SU-DHL-6 (cell line): ENCODE measurements at regions not wholly inside any gene's neighbourhood (a gene's known extent, or its start where the extent isn't known, plus 50 kb on each side); places are given as distances from the start of the nearest gene placed in this dataset.

Experiments used
- H2AFZ ChIP-seq: fragments of 200-600 bp; sonication (generic); 2 replicates; pipeline ENCODE4 v1.6.1; 2014; ENCODE audit warnings: low read depth, mild to moderate bottlenecking, moderate library complexity, mixed read lengths, antibody characterized with exemption, low read length; ENCODE audit not compliant: severe bottlenecking
- H3F3A ChIP-seq: fragments of 200-600 bp; shearing (Covaris generic); 2 replicates; pipeline ENCODE4 v1.6.0; 2016; ENCODE audit warnings: antibody characterized with exemption, mild to moderate bottlenecking; ENCODE audit not compliant: insufficient read depth
- H3K27ac ChIP-seq: fragments of 200-600 bp; sonication (generic); 2 replicates; pipeline ENCODE4 v1.5.1; 2016; ENCODE audit warnings: low read depth, mild to moderate bottlenecking, low read length, moderate library complexity, mixed read lengths
- H3K27me3 ChIP-seq: fragments of 200-600 bp; sonication (generic), shearing (Covaris generic); 2 replicates; pipeline ENCODE4 v1.6.0; 2014; ENCODE audit warnings: mild to moderate bottlenecking, low read length
- H3K36me3 ChIP-seq: fragments of 200-600 bp; sonication (generic); 2 replicates; pipeline ENCODE4 v1.6.1; 2014; ENCODE audit warnings: mild to moderate bottlenecking, low read length, mixed read lengths
- H3K4me2 ChIP-seq: fragments of 300-600, 200-600 bp; shearing (Covaris generic), sonication (generic); 2 replicates; pipeline ENCODE4 v1.6.0; 2014; ENCODE audit warnings: low read length, low read depth, mild to moderate bottlenecking; ENCODE audit not compliant: poor library complexity, severe bottlenecking
- H3K4me3 ChIP-seq: fragments of 200-600 bp; sonication (generic); 2 replicates; pipeline ENCODE4 v1.5.1; 2014; ENCODE audit warnings: antibody characterized with exemption, low read length, mild to moderate bottlenecking, mixed read lengths; ENCODE audit not compliant: insufficient read depth, poor library complexity, severe bottlenecking
- H3K79me2 ChIP-seq: fragments of 200-600 bp; sonication (generic); 2 replicates; pipeline ENCODE4 v1.6.1; 2014; ENCODE audit warnings: mild to moderate bottlenecking, low read length, moderate library complexity; ENCODE audit not compliant: insufficient read depth
- H3K9ac ChIP-seq: fragments of 200-600 bp; sonication (generic); 2 replicates; pipeline ENCODE4 v1.7.0; 2014; ENCODE audit warnings: mild to moderate bottlenecking, low read length
- H3K9me2 ChIP-seq: fragments of 200-600 bp; sonication (generic); replicated peaks from 2 replicates; pipeline ENCODE4 v1.6.1; 2014; ENCODE audit warnings: low read length; ENCODE audit not compliant: insufficient read depth
- H3K9me3 ChIP-seq: fragments of 200-600 bp; sonication (generic); 2 replicates; pipeline ENCODE4 v1.6.1; 2014; ENCODE audit warnings: low read length, mixed read lengths; ENCODE audit not compliant: insufficient read depth
- H4K20me1 ChIP-seq: fragments of 200-600 bp; sonication (generic); 2 replicates; pipeline ENCODE4 v1.6.1; 2014; ENCODE audit warnings: low read depth, mild to moderate bottlenecking, antibody characterized with exemption, low read length, moderate library complexity, mixed read lengths
- EZH2phosphoT487 ChIP-seq: fragments of 200-600 bp; sonication (generic), shearing (Covaris generic); conservative IDR thresholded peaks from 2 replicates; pipeline ENCODE4 v1.6.1; 2018; ENCODE audit warnings: mild to moderate bottlenecking, antibody characterized with exemption, low read length, moderate library complexity, mixed read lengths
- TF ChIP-seq, protein P1 (sequence below): fragments of 200-600 bp; sonication (generic); IDR thresholded peaks from one replicate; pipeline ENCODE4 v1.5.1; 2017; ENCODE audit warnings: antibody characterized with exemption, mild to moderate bottlenecking, low read length, moderate library complexity; ENCODE audit not compliant: insufficient read depth, poor library complexity, severe bottlenecking

- H3F3A ChIP-seq, result no peaks in the 10 kb centered on the region
- H4K20me1 ChIP-seq, result no peaks in the 10 kb centered on the region
- no peak overlapping the region for H3K4me3 ChIP-seq
- H3K27me3 ChIP-seq, result no peaks in the 10 kb centered on the region
- H3K27ac ChIP-seq, result no peak overlapping the region
- H2AFZ ChIP-seq, result no peak overlapping the region
- H3K4me2 ChIP-seq, result no peak overlapping the region
- no peaks in the 10 kb centered on the region for H3K9me3 ChIP-seq
- no peak for TF ChIP-seq EZH2phosphoT487
- TF ChIP-seq, protein P1, sequence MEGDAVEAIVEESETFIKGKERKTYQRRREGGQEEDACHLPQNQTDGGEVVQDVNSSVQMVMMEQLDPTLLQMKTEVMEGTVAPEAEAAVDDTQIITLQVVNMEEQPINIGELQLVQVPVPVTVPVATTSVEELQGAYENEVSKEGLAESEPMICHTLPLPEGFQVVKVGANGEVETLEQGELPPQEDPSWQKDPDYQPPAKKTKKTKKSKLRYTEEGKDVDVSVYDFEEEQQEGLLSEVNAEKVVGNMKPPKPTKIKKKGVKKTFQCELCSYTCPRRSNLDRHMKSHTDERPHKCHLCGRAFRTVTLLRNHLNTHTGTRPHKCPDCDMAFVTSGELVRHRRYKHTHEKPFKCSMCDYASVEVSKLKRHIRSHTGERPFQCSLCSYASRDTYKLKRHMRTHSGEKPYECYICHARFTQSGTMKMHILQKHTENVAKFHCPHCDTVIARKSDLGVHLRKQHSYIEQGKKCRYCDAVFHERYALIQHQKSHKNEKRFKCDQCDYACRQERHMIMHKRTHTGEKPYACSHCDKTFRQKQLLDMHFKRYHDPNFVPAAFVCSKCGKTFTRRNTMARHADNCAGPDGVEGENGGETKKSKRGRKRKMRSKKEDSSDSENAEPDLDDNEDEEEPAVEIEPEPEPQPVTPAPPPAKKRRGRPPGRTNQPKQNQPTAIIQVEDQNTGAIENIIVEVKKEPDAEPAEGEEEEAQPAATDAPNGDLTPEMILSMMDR, result no peak
- H3K9ac ChIP-seq, result no peak overlapping the region
- H3K9me2 ChIP-seq, result no peaks in the 10 kb centered on the region
- no peaks in the 10 kb centered on the region for H3K36me3 ChIP-seq
- no peaks in the 10 kb centered on the region for H3K79me2 ChIP-seq
These were observed 1754.1 kb downstream of the C4orf33 start for GRCh38 chr4:130850019-130850524.

DNA sequence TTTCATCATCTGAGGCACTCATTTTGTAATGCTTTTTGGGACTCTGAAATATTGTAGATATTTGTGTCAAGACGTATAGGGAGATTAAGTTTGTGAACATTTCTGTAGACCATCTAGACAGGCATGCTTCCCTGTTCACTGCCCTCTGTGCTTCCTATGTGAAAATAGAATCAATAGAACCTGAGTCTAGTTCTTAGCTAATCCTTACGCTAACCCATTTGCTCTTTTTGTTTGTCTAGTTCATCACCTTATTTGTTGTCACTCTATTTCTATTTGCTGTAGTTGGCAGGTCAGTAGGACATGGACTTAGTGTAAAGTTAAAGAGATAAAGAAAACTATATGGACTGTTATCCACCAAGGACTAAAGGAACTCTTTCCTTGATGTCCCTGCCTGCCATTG is 1755.2 kb downstream of the C4orf33 start:
- no peaks in the 10 kb centered on the region for H3K9me2 ChIP-seq
- TF ChIP-seq EZH2phosphoT487, result no peak
- no peak overlapping the region for H3K27ac ChIP-seq
- no peak overlapping the region for H3K4me3 ChIP-seq
- no peaks in the 10 kb centered on the region for H4K20me1 ChIP-seq
- no peak overlapping the region for H3K4me2 ChIP-seq
- no peaks in the 10 kb centered on the region for H3F3A ChIP-seq
- H3K27me3 ChIP-seq, result no peaks in the 10 kb centered on the region
- H3K36me3 ChIP-seq, result no peaks in the 10 kb centered on the region
- H3K79me2 ChIP-seq, result no peaks in the 10 kb centered on the region
- H3K9me3 ChIP-seq, result no peaks in the 10 kb centered on the region
- H2AFZ ChIP-seq, result no peak overlapping the region
- H3K9ac ChIP-seq, result no peak overlapping the region

- H3K9me2 ChIP-seq, result no peaks in the 10 kb centered on the region
- H3K27me3 ChIP-seq, result no peaks in the 10 kb centered on the region
- H3K4me3 ChIP-seq, result no peak overlapping the region
- TF ChIP-seq EZH2phosphoT487, result no peak
- TF ChIP-seq, protein P1, result no peak
- no peak overlapping the region for H2AFZ ChIP-seq
- H3K79me2 ChIP-seq, result no peaks in the 10 kb centered on the region
- no peaks in the 10 kb centered on the region for H3K9me3 ChIP-seq
- H3K9ac ChIP-seq, result no peak overlapping the region
- H3F3A ChIP-seq, result no peaks in the 10 kb centered on the region
- no peaks in the 10 kb centered on the region for H4K20me1 ChIP-seq
- no peak overlapping the region for H3K4me2 ChIP-seq
- H3K27ac ChIP-seq, result no peak overlapping the region
- H3K36me3 ChIP-seq, result no peaks in the 10 kb centered on the region
These were observed 1756.0 kb downstream of the C4orf33 start for GRCh38 chr4:130851932-130852331.

- Histone ChIP-seq H3K9me3 (no peaks in the 10 kb centered on the region), H3F3A (no peaks in the 10 kb centered on the region), H2AFZ (no peak overlapping the region), H3K4me3 (no peak overlapping the region), H3K9me2 (no peaks in the 10 kb centered on the region), H3K36me3 (no peaks in the 10 kb centered on the region), H3K27ac (no peak overlapping the region), H3K9ac (no peak overlapping the region), H4K20me1 (no peaks in the 10 kb centered on the region), H3K79me2 (no peaks in the 10 kb centered on the region), H3K27me3 (no peaks in the 10 kb centered on the region), H3K4me2 (no peak overlapping the region)
- TF ChIP-seq, protein P1, result no peak
- no peak for TF ChIP-seq EZH2phosphoT487
These were observed 1759.6 kb downstream of the C4orf33 start for GRCh38 chr4:130855533-130855932.
